PC-9 (cell line): ENCODE measurements at regions not wholly inside any gene's neighbourhood (a gene's known extent, or its start where the extent isn't known, plus 50 kb on each side); places are given as distances from the start of the nearest gene placed in this dataset.
A peak's percentile ranks its signal among the peaks of the same experiment; 100 is the strongest.

Source experiments
- BruUV-seq: library from RNA; stranded (reverse); fragments of 400-500 nt; replicated peaks from 2 replicates; lab custom pipeline; 2021; lab: Mats Ljungman, UMichigan
- CTCF ChIA-PET: fragments of 300-600 bp; sonication (Branson Sonifier 250); formaldehyde crosslinking; loops from one replicate; lab custom pipeline; 2022; ENCODE audit warnings: antibody characterized with exemption; lab: Charles Lee
- POLR2A ChIA-PET: fragments of 300-600 bp; sonication (Branson Sonifier 250); formaldehyde crosslinking; loops from one replicate; lab custom pipeline; 2022; ENCODE audit warnings: antibody characterized with exemption; ENCODE audit not compliant: unreplicated experiment; lab: Charles Lee
- DNase-seq, 2 experiments: peaks; one replicate each; pipeline versions ENCODE4 v3.0.0 to v3.0.0-alpha.2; 2015 to 2022; ENCODE audit warnings: mixed read lengths in 1 of 2
- H2AFZ ChIP-seq: fragments of 200-600 bp; sonication (generic); 2 replicates; pipeline ENCODE4 v1.8.1; 2017; ENCODE audit warnings: antibody characterized with exemption
- H3F3A ChIP-seq: fragments of 200-600 bp; sonication (generic); 2 replicates; pipeline ENCODE4 v1.8.1; 2017; ENCODE audit warnings: antibody characterized with exemption, mild to moderate bottlenecking, low read depth; ENCODE audit not compliant: insufficient read depth
- H3K27ac ChIP-seq: fragments of 200-600 bp; sonication (generic); 2 replicates; pipeline ENCODE4 v1.6.1; 2016; ENCODE audit warnings: mixed run types
- H3K27me3 ChIP-seq: fragments of 200-600 bp; sonication (generic); 2 replicates; pipeline ENCODE4 v1.6.1; 2016; ENCODE audit warnings: low read depth, mixed run types; ENCODE audit not compliant: insufficient read depth
- H3K36me3 ChIP-seq: fragments of 200-600 bp; sonication (generic); 2 replicates; pipeline ENCODE4 v1.6.1; 2016; ENCODE audit warnings: low read depth, mixed run types
- H3K4me1 ChIP-seq: fragments of 200-600 bp; sonication (generic); replicated peaks from 2 replicates; pipeline ENCODE4 v1.6.1; 2016; ENCODE audit warnings: mixed run types; ENCODE audit not compliant: insufficient read depth
- H3K4me2 ChIP-seq: fragments of 200-600 bp; sonication (generic); 2 replicates; pipeline ENCODE4 v1.6.1; 2017; ENCODE audit warnings: mixed run types
- H3K4me3 ChIP-seq: fragments of 200-600 bp; sonication (generic); 2 replicates; pipeline ENCODE4 v1.6.1; 2016; ENCODE audit warnings: mixed run types
- H3K79me2 ChIP-seq: fragments of 200-600 bp; sonication (generic); 2 replicates; pipeline ENCODE4 v1.6.1; 2017; ENCODE audit warnings: low read depth, mixed run types
- H3K9me2 ChIP-seq: fragments of 200-600 bp; sonication (generic); 2 replicates; pipeline ENCODE4 v1.8.1; 2017; ENCODE audit warnings: mild to moderate bottlenecking; ENCODE audit not compliant: insufficient read depth
- H3K9me3 ChIP-seq: fragments of 200-600 bp; sonication (generic); 2 replicates; pipeline ENCODE4 v1.8.1; 2016; ENCODE audit warnings: low read depth; ENCODE audit not compliant: insufficient read depth
- H4K20me1 ChIP-seq: fragments of 200-600 bp; sonication (generic); 2 replicates; pipeline ENCODE4 v1.8.1; 2017; ENCODE audit not compliant: insufficient read depth
- EZH2 ChIP-seq: fragments of 200-600 bp; sonication (generic); IDR thresholded peaks from 2 replicates; pipeline ENCODE4 v1.8.0; 2017; ENCODE audit warnings: antibody characterized with exemption, low read depth
- intact Hi-C: fragments of 100-400 bp; cut with micrococcal nuclease; formaldehyde crosslinking; loops from one replicate; pipeline ENCODE4 v1.10.0; 2022; ENCODE audit not compliant: unreplicated experiment
- TF ChIP-seq, protein P1 (sequence below): fragments of 200-600 bp; sonication (generic); conservative IDR thresholded peaks from 2 replicates; pipeline ENCODE4 v1.6.1; 2017; ENCODE audit warnings: mixed run types, antibody characterized with exemption, mild to moderate bottlenecking, moderate library complexity

DNA sequence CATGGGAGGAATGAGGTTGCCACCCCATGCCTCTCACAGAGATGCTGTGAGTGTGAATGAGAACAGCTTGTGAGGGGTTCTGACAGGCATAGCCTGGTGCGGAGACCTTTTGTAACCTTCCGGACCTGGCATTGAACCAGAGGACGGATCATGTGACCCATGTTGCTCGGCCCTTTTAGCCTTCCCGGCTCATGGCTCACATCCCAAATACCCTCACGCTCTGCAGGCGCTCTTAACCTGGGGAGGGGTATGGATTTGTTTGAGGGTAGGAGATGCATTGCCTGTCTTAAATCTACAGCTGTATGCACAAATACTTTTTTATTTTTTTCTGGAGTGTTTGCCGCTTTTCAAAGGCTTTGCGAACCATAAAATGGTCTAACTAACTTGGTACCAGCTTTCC is 102.4 kb upstream of the CRHR1 start:
- Histone ChIP-seq H3K4me3 (no peak overlapping the region), H3K79me2 (no peaks in the 10 kb centered on the region), H3K36me3 (no peaks in the 10 kb centered on the region), H3K27me3 (peaks cover 86% of the 10 kb centered on the region), H3K9me3 (0 out of 2 replicates have a peak, but pooled peaks cover 3% of the 10 kb centered on the region), H3K4me1 (no peaks in the 10 kb centered on the region), H3K27ac (no peak overlapping the region), H3K9me2 (no peaks in the 10 kb centered on the region), H3F3A (no peaks in the 10 kb centered on the region), H2AFZ (no peak overlapping the region), H3K4me2 (no peak overlapping the region), H4K20me1 (no peaks in the 10 kb centered on the region)
- no peak for DNase-seq
- TF ChIP-seq EZH2: peak; percentile 62; the same call in 1 of the 2 replicates
- TF ChIP-seq, protein P1, sequence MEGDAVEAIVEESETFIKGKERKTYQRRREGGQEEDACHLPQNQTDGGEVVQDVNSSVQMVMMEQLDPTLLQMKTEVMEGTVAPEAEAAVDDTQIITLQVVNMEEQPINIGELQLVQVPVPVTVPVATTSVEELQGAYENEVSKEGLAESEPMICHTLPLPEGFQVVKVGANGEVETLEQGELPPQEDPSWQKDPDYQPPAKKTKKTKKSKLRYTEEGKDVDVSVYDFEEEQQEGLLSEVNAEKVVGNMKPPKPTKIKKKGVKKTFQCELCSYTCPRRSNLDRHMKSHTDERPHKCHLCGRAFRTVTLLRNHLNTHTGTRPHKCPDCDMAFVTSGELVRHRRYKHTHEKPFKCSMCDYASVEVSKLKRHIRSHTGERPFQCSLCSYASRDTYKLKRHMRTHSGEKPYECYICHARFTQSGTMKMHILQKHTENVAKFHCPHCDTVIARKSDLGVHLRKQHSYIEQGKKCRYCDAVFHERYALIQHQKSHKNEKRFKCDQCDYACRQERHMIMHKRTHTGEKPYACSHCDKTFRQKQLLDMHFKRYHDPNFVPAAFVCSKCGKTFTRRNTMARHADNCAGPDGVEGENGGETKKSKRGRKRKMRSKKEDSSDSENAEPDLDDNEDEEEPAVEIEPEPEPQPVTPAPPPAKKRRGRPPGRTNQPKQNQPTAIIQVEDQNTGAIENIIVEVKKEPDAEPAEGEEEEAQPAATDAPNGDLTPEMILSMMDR: no peak
- ChIA-PET POLR2A (no interaction called here), CTCF (no interaction called here)
- BruUV-seq: no TSS peak
- intact Hi-C loops: no loop called here

DNA sequence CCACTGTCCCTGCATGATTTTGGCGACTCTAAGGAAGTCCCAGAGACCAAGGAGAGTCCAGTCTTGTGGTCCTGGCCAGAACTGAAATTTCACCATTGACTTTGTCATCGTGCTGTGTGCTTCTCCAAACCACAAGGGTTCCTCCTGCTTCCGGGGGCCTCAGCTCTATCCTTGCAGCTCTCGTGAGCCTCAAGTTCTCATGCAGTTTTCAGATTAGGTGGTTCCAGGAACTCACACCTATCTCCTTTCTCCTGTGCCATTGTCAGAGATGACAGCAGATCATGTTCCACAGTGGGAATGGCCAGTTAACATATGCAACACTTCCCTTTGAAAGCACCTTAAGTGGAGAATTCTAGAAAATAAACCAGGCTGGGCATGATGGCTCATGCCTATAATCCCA is 97.9 kb upstream of the CRHR1 start:
- Histone ChIP-seq H3K4me3 (no peak overlapping the region), H3K9me3 (no peaks in the 10 kb centered on the region), H3K9me2 (no peaks in the 10 kb centered on the region), H3F3A (no peaks in the 10 kb centered on the region), H3K27ac (no peak overlapping the region), H3K27me3 (peaks cover 90% of the 10 kb centered on the region), H2AFZ (no peak overlapping the region), H3K79me2 (no peaks in the 10 kb centered on the region), H3K4me2 (no peak overlapping the region), H3K4me1 (no peaks in the 10 kb centered on the region), H4K20me1 (no peaks in the 10 kb centered on the region), H3K36me3 (no peaks in the 10 kb centered on the region)
- no TSS peak for BruUV-seq
- no peak for TF ChIP-seq EZH2
- TF ChIP-seq, protein P1: no peak
- ChIA-PET CTCF (no interaction called here), POLR2A (no interaction called here)
- DNase-seq: no peak
- intact Hi-C loops: no loop called here

DNA sequence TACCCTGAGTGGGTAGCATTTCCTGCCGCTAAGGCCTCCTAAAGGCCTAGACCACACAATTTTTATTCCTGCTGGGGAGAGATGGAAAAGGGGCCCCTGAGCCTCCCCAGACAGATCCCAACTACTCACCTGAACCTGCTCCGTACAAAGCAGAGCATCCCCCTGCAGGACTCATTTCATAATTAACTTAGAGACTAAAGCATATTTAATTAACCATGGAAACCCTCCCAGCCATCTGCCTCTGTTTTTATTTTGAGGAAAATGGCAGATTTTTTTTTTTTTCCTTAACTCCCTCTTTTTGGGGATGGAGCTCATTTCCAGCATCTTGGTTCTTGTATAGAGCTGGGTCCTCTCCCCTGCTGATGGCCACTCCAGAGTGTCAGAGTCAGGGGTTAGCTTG is 96.5 kb upstream of the CRHR1 start:
- no peaks in the 10 kb centered on the region for H3K79me2 ChIP-seq
- no peaks in the 10 kb centered on the region for H3K9me3 ChIP-seq
- H3K4me2 ChIP-seq: no peak overlapping the region
- no peak overlapping the region for H3K27ac ChIP-seq
- H3F3A ChIP-seq: no peaks in the 10 kb centered on the region
- CTCF ChIA-PET: no interaction called here
- H3K36me3 ChIP-seq: no peaks in the 10 kb centered on the region
- no peak overlapping the region for H2AFZ ChIP-seq
- intact Hi-C loops: no loop called here
- no peaks in the 10 kb centered on the region for H3K9me2 ChIP-seq
- no peak for DNase-seq
- TF ChIP-seq, protein P1: no peak
- TF ChIP-seq EZH2: no peak
- no peaks in the 10 kb centered on the region for H4K20me1 ChIP-seq
- BruUV-seq: no TSS peak
- no peak overlapping the region for H3K4me3 ChIP-seq
- POLR2A ChIA-PET: no interaction called here
- peaks cover 90% of the 10 kb centered on the region for H3K27me3 ChIP-seq
- H3K4me1 ChIP-seq: no peaks in the 10 kb centered on the region
